ENCODE measurements at regions not wholly inside any gene's neighbourhood (a gene's known extent, or its start where the extent isn't known, plus 50 kb on each side); places are given as distances from the start of the nearest gene placed in this dataset.

DNA sequence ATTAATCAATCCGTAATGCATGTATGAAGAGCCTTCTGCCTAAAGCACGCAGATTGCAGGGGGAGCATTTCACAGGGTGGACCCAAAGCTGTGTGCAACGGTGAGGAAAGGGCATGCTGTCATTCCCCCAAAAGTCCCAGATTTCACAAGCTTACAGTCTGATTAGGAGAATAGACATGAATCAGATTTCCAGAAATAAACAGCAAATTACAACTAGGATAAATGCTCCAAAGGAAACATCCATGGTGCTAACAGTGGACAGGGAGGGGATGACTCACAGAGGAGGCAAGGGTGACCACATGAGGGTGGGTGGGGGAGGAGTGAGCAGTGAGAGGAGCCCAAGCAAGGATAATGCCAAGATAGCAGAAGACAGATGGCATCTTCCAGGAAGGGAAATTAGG, 258.4 kb upstream of the TAS2R1 start:
- no peak overlapping the region for H3K27ac ChIP-seq (ENCODE audit: low read depth in 1 of 2, low read length in 1 of 2)
- no peaks in the 10 kb centered on the region for H3K4me1 ChIP-seq (ENCODE audit: control insufficient read depth in 5 of 5, insufficient read depth in 5 of 5, low read length in 5 of 5)
- WGBS, 2 donors: 70 to 89% methylated on average over 3 of the region's 3 CpGs
- DNase-seq (peak in 1 of 3 donors; percentile 19), ATAC-seq (ENCODE audit: insufficient read depth, low FRiP score) (no peak)
- H3K27me3 ChIP-seq (ENCODE audit: control insufficient read depth in 3 of 3, insufficient read depth in 3 of 3, low read length in 2 of 3): no peaks in the 10 kb centered on the region
- TF ChIP-seq, protein P1, sequence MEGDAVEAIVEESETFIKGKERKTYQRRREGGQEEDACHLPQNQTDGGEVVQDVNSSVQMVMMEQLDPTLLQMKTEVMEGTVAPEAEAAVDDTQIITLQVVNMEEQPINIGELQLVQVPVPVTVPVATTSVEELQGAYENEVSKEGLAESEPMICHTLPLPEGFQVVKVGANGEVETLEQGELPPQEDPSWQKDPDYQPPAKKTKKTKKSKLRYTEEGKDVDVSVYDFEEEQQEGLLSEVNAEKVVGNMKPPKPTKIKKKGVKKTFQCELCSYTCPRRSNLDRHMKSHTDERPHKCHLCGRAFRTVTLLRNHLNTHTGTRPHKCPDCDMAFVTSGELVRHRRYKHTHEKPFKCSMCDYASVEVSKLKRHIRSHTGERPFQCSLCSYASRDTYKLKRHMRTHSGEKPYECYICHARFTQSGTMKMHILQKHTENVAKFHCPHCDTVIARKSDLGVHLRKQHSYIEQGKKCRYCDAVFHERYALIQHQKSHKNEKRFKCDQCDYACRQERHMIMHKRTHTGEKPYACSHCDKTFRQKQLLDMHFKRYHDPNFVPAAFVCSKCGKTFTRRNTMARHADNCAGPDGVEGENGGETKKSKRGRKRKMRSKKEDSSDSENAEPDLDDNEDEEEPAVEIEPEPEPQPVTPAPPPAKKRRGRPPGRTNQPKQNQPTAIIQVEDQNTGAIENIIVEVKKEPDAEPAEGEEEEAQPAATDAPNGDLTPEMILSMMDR (IDR thresholded peaks at IDR 0.05; ENCODE audit: control extremely low read depth, extremely low read depth): no peak
- H3K36me3 ChIP-seq (ENCODE audit: control insufficient read depth in 4 of 4, insufficient read depth in 4 of 4, low read length in 4 of 4): no peaks in the 10 kb centered on the region
- peaks cover 0 to 2% (median 0%) of the 10 kb centered on the region in 4 donors for H3K9me3 ChIP-seq (ENCODE audit: control insufficient read depth in 4 of 4, insufficient read depth in 3 of 4, low read length in 3 of 4)
- H3K9ac ChIP-seq (ENCODE audit: insufficient read depth in 1 of 2, low read length in 2 of 2): no peak overlapping the region
- H3K4me3 ChIP-seq: no peak overlapping the region

DNA sequence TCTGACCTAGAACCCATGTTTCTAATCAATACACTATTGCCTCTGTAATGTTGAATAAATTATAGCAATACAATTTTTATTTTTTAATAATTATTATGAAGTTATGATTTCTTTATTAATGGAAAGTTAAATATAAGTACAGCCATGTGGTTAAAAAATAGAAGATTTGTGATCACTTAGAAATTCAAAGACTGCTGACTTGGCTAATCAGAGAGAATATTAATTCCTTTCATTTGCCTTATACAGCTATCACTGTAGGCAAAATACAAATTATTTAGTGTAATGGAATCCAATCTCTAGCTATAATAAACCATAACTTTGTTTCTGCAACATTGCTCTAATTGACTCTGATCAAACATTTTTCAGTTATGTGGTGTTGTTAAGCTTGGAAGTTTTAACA, 255.0 kb upstream of the TAS2R1 start:
- no peak overlapping the region for H3K4me3 ChIP-seq
- ATAC-seq (ENCODE audit: insufficient read depth, low FRiP score): no peak
- H3K4me1 ChIP-seq (ENCODE audit: control insufficient read depth in 5 of 5, insufficient read depth in 5 of 5, low read length in 5 of 5): no peaks in the 10 kb centered on the region
- H3K36me3 ChIP-seq (ENCODE audit: control insufficient read depth in 4 of 4, insufficient read depth in 4 of 4, low read length in 4 of 4): no peaks in the 10 kb centered on the region
- TF ChIP-seq, protein P1 (IDR thresholded peaks at IDR 0.05; ENCODE audit: control extremely low read depth, extremely low read depth): no peak
- no peak for DNase-seq
- no peak overlapping the region for H3K27ac ChIP-seq (ENCODE audit: low read depth in 1 of 2, low read length in 1 of 2)
- peaks cover 0 to 3% (median 0%) of the 10 kb centered on the region in 4 donors for H3K9me3 ChIP-seq (ENCODE audit: control insufficient read depth in 4 of 4, insufficient read depth in 3 of 4, low read length in 3 of 4)
- no peaks in the 10 kb centered on the region for H3K27me3 ChIP-seq (ENCODE audit: control insufficient read depth in 3 of 3, insufficient read depth in 3 of 3, low read length in 2 of 3)
- H3K9ac ChIP-seq (ENCODE audit: insufficient read depth in 1 of 2, low read length in 2 of 2): no peak overlapping the region

DNA sequence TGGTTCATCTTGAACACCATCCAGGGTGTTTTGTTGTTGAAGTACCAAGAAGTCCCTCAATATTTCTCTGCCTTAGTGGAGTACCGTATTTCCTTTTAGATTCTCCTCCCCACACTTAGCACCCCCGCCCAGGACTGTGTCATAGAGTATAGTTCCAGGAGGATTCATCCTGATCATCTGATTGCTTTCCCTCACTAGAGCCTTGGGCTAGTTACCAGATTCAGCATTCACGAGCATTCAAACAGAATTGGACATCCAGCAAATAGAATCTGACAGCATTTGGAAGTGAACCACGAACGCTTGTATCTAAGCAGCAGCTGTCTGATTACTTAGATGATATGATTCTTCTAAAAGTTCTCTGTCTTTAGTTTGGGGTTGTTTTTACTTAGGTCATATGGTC, 248.1 kb upstream of the TAS2R1 start:
- H3K36me3 ChIP-seq (ENCODE audit: control insufficient read depth in 4 of 4, insufficient read depth in 4 of 4, low read length in 4 of 4): no peaks in the 10 kb centered on the region
- ATAC-seq (ENCODE audit: insufficient read depth, low FRiP score) (no peak), DNase-seq (peak in 2 of 3 donors; percentile 15 to 47)
- H3K27me3 ChIP-seq (ENCODE audit: control insufficient read depth in 3 of 3, insufficient read depth in 3 of 3, low read length in 2 of 3): no peaks in the 10 kb centered on the region
- H3K9ac ChIP-seq (ENCODE audit: insufficient read depth in 1 of 2, low read length in 2 of 2): no peak overlapping the region
- H3K4me1 ChIP-seq (ENCODE audit: control insufficient read depth in 5 of 5, insufficient read depth in 5 of 5, low read length in 5 of 5): peaks cover 0 to 5% (median 0%) of the 10 kb centered on the region in 5 donors
- H3K9me3 ChIP-seq (ENCODE audit: control insufficient read depth in 4 of 4, insufficient read depth in 3 of 4, low read length in 3 of 4): peaks cover 0 to 9% (median 0%) of the 10 kb centered on the region in 4 donors
- TF ChIP-seq, protein P1 (IDR thresholded peaks at IDR 0.05; ENCODE audit: control extremely low read depth, extremely low read depth): no peak
- no peak overlapping the region for H3K4me3 ChIP-seq
- H3K27ac ChIP-seq (ENCODE audit: low read depth in 1 of 2, low read length in 1 of 2): no peak overlapping the region
- 73 to 79% methylated on average over 5 of the region's 5 CpGs for WGBS, 2 donors

DNA sequence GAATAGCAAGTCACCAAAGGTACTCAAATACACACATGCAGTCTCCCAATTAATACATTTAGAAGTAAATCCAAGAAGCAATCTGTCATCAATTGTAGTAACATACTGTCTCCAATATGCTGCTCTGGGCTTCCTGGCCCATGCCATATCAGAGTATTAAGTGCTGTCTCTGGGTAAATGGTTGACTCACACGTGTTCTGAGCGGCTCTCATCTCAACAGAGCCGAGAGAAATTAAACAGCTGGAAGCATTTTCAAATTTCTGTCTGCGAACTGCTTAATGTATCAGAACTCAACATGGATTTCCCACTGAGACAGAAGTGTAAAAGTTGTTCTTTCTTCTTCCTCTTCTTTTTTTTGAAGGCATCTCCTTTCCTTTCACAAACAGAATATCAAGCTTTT, 247.3 kb upstream of the TAS2R1 start:
- Histone ChIP-seq H3K9me3 (ENCODE audit: control insufficient read depth in 4 of 4, insufficient read depth in 3 of 4, low read length in 3 of 4) (peaks cover 0 to 12% (median 0%) of the 10 kb centered on the region in 4 donors), H3K27ac (ENCODE audit: low read depth in 1 of 2, low read length in 1 of 2) (no peak overlapping the region), H3K27me3 (ENCODE audit: control insufficient read depth in 3 of 3, insufficient read depth in 3 of 3, low read length in 2 of 3) (no peaks in the 10 kb centered on the region), H3K4me1 (ENCODE audit: control insufficient read depth in 5 of 5, insufficient read depth in 5 of 5, low read length in 5 of 5) (peaks cover 0 to 5% (median 0%) of the 10 kb centered on the region in 5 donors), H3K9ac (ENCODE audit: insufficient read depth in 1 of 2, low read length in 2 of 2) (no peak overlapping the region), H3K4me3 (no peak overlapping the region), H3K36me3 (ENCODE audit: control insufficient read depth in 4 of 4, insufficient read depth in 4 of 4, low read length in 4 of 4) (no peaks in the 10 kb centered on the region)
- ATAC-seq (ENCODE audit: insufficient read depth, low FRiP score): no peak
- TF ChIP-seq, protein P1 (IDR thresholded peaks at IDR 0.05; ENCODE audit: control extremely low read depth, extremely low read depth): no peak
- peak in 1 of 3 donors; percentile 13 for DNase-seq
- 65 to 74% methylated on average over 4 of the region's 4 CpGs for WGBS, 2 donors
